IMR-90 (cell line): ENCODE measurements at regions not wholly inside any gene's neighbourhood (a gene's known extent, or its start where the extent isn't known, plus 50 kb on each side); places are given as distances from the start of the nearest gene placed in this dataset.

ENCODE experiments used
- ATAC-seq: fragments of 200-7000 bp; cut with Tn5 transposase; 2 replicates; pipeline ENCODE4 v1.9.1; 2020; ENCODE audit warnings: low read depth, mild to moderate bottlenecking, moderate library complexity
- BruUV-seq: library from RNA; stranded (reverse); fragments of 400-500 nt; replicated peaks from 2 replicates; lab custom pipeline; 2021; lab: Mats Ljungman, UMichigan
- CTCF ChIA-PET: fragments of 300-600 bp; formaldehyde crosslinking; extraction: SDS; loops from one replicate; lab custom pipeline; 2021; ENCODE audit warnings: antibody characterized with exemption; lab: Yijun Ruan, JAX
- POLR2A ChIA-PET: fragments of 300-600 bp; sonication (Branson Sonifier 250); formaldehyde crosslinking; loops from one replicate; lab custom pipeline; 2022; ENCODE audit warnings: antibody characterized with exemption; ENCODE audit not compliant: unreplicated experiment; lab: Charles Lee
- DNase-seq: peaks from one replicate; pipeline ENCODE4 v3.0.0; 2013
- H2AFZ ChIP-seq: replicated peaks from 2 replicates; pipeline ENCODE3; 2013; ENCODE audit warnings: low read length, mild to moderate bottlenecking; ENCODE audit not compliant: poor library complexity
- H2AK5ac ChIP-seq: 2 replicates; pipeline ENCODE4 v1.6.1; 2013; ENCODE audit warnings: low read depth, low read length, inconsistent platforms
- H2AK9ac ChIP-seq: replicated peaks from 2 replicates; pipeline ENCODE3; 2013; ENCODE audit warnings: mild to moderate bottlenecking, low read depth, low read length, moderate library complexity; ENCODE audit not compliant: poor library complexity
- H2BK120ac ChIP-seq: 2 replicates; pipeline ENCODE4 v1.6.1; 2013; ENCODE audit warnings: low read depth, low read length, inconsistent platforms
- H2BK15ac ChIP-seq: 3 replicates; pipeline ENCODE4 v1.6.1; 2013; ENCODE audit warnings: low read depth, low read length, inconsistent platforms
- H2BK20ac ChIP-seq: 2 replicates; pipeline ENCODE4 v1.6.1; 2013; ENCODE audit warnings: low read depth, mild to moderate bottlenecking, inconsistent platforms, low read length, moderate library complexity
- H2BK5ac ChIP-seq: 2 replicates; pipeline ENCODE4 v1.6.1; 2013; ENCODE audit warnings: mild to moderate bottlenecking, low read depth, low read length, inconsistent platforms; ENCODE audit not compliant: poor library complexity, severe bottlenecking
- H3K14ac ChIP-seq: replicated peaks from 2 replicates; pipeline ENCODE4 v1.6.1; 2013; ENCODE audit warnings: low read depth, low read length, inconsistent platforms
- H3K18ac ChIP-seq: 2 replicates; pipeline ENCODE4 v1.6.1; 2013; ENCODE audit warnings: low read depth, low read length, control low read depth
- H3K23ac ChIP-seq: 2 replicates; pipeline ENCODE4 v1.6.1; 2013; ENCODE audit warnings: low read depth, low read length, inconsistent platforms
- H3K27ac ChIP-seq: 2 replicates; pipeline ENCODE4 v1.5.1; 2013; ENCODE audit warnings: mild to moderate bottlenecking, control low read depth, low read length; ENCODE audit not compliant: insufficient read depth
- H3K27me3 ChIP-seq: 2 replicates; pipeline ENCODE4 v1.6.1; 2013; ENCODE audit warnings: low read length; ENCODE audit not compliant: control insufficient read depth, insufficient read depth
- H3K36me3 ChIP-seq: 2 replicates; pipeline ENCODE4 v1.6.1; 2013; ENCODE audit warnings: low read length, mixed read lengths; ENCODE audit not compliant: control insufficient read depth, insufficient read depth
- H3K4ac ChIP-seq: 2 replicates; pipeline ENCODE4 v1.6.1; 2013; ENCODE audit warnings: low read depth, low read length, inconsistent platforms
- H3K4me1 ChIP-seq: 2 replicates; pipeline ENCODE4 v1.6.1; 2013; ENCODE audit warnings: low read length, mixed read lengths; ENCODE audit not compliant: control insufficient read depth, insufficient read depth
- H3K4me2 ChIP-seq: 2 replicates; pipeline ENCODE4 v1.6.1; 2013; ENCODE audit warnings: low read depth, mild to moderate bottlenecking, control low read depth, low read length, moderate library complexity
- H3K4me3 ChIP-seq: 2 replicates; pipeline ENCODE4 v1.5.1; 2013; ENCODE audit warnings: low read depth, mild to moderate bottlenecking, control low read depth, low read length, moderate library complexity; ENCODE audit not compliant: insufficient read depth
- H3K56ac ChIP-seq: 2 replicates; pipeline ENCODE4 v1.6.1; 2013; ENCODE audit warnings: low read length, inconsistent platforms; ENCODE audit not compliant: insufficient read depth; ENCODE audit errors: extremely low read depth
- H3K79me1 ChIP-seq, 2 experiments: 2 replicates each; pipeline ENCODE4 v1.6.1; 2013; ENCODE audit warnings: low read length in 2 of 2, inconsistent platforms in 1 of 2, low read depth in 1 of 2
- H3K9ac ChIP-seq: 2 replicates; pipeline ENCODE4 v1.6.1; 2013; ENCODE audit warnings: low read depth, low read length, control low read depth
- H3K9me1 ChIP-seq: 2 replicates; pipeline ENCODE4 v1.6.1; 2013; ENCODE audit warnings: low read length, inconsistent platforms; ENCODE audit not compliant: insufficient read depth
- H3K9me3 ChIP-seq: 2 replicates; pipeline ENCODE4 v1.6.1; 2013; ENCODE audit warnings: low read length; ENCODE audit not compliant: control insufficient read depth, insufficient read depth
- H4K20me1 ChIP-seq: 2 replicates; pipeline ENCODE4 v1.6.1; 2013; ENCODE audit warnings: low read length, inconsistent platforms; ENCODE audit not compliant: insufficient read depth
- H4K5ac ChIP-seq: 2 replicates; pipeline ENCODE4 v1.6.1; 2013; ENCODE audit warnings: mild to moderate bottlenecking, low read depth, low read length, control low read depth
- H4K8ac ChIP-seq, 2 experiments: 2 replicates each; pipeline ENCODE4 v1.6.1; 2013; ENCODE audit warnings: low read depth in 2 of 2, low read length in 2 of 2, control low read depth in 1 of 2, inconsistent platforms in 1 of 2
- H4K91ac ChIP-seq: 2 replicates; pipeline ENCODE4 v1.6.1; 2013; ENCODE audit warnings: low read depth, low read length, inconsistent platforms; ENCODE audit not compliant: insufficient read depth
- CHD1 ChIP-seq: IDR thresholded peaks from 2 replicates; pipeline ENCODE4 v1.6.1; 2012; ENCODE audit warnings: low read depth, low read length, improper control_type of control experiment
- FOS ChIP-seq: fragments of 150-350 bp; IDR thresholded peaks from 2 replicates; pipeline ENCODE4 v1.6.1; 2016; ENCODE audit warnings: low read depth, low read length
- WGBS, 2 experiments: methylation state at CpG; one replicate each; pipeline versions ENCODE4 v1.1.5 to v1.1.7; 2013; ENCODE audit warnings: missing lambda C conversion rate in 2 of 2; ENCODE audit not compliant: insufficient read length in 1 of 2; ENCODE audit errors: extremely low coverage in 2 of 2; 5-methylcytosine and 5-hydroxymethylcytosine counted together
- dilution Hi-C: fragments of 300-500 bp; cut with HindIII; formaldehyde crosslinking; loops from one replicate; pipeline ENCODE4 v1.14.3; 2018; ENCODE audit warnings: low sequenced_read_pairs; ENCODE audit not compliant: unreplicated experiment
- in situ Hi-C: fragments of 300-500 bp; cut with MboI; formaldehyde crosslinking; loops from 3 replicates; pipeline ENCODE4 v1.14.3; 2019; ENCODE audit warnings: low sequenced_read_pairs, inconsistent platforms, mixed read lengths
- intact Hi-C: fragments of 100-400 bp; cut with micrococcal nuclease; formaldehyde crosslinking; loops from 2 replicates; pipeline ENCODE4 v1.10.0; 2022

- dilution Hi-C loops = no loop called here
- BruUV-seq = no TSS peak
Observed at GRCh38 chr6:82767447-82767846, 298.2 kb downstream of the UBE3D start.

More at GRCh38 chr6:82767447-82767846, 298.2 kb downstream of the UBE3D start:
- Histone ChIP-seq H3K9me3 (no peaks in the 10 kb centered on the region), H3K4me1 (no peaks in the 10 kb centered on the region), H3K36me3 (no peaks in the 10 kb centered on the region), H3K79me1 (no peaks in the 10 kb centered on the region), H3K4me3 (no peak overlapping the region), H3K27ac (no peak overlapping the region), H2BK120ac (no peak overlapping the region), H2BK20ac (no peak overlapping the region), H3K27me3 (no peaks in the 10 kb centered on the region; the same call in 1 of the 2 replicates), H3K9me1 (no peaks in the 10 kb centered on the region), H3K9ac (no peak overlapping the region), H3K4ac (no peak overlapping the region), H3K18ac (no peak overlapping the region), H2AK5ac (no peak overlapping the region), H4K20me1 (no peaks in the 10 kb centered on the region), H2BK15ac (no peak overlapping the region), H4K91ac (no peak overlapping the region), H3K14ac (no peak overlapping the region), H2BK5ac (no peak overlapping the region), H3K56ac (no peak overlapping the region), H3K23ac (no peak overlapping the region), H3K4me2 (no peak overlapping the region), H2AK9ac (no peak overlapping the region), H2AFZ (no peak overlapping the region), H4K8ac (no peak overlapping the region), H4K5ac (no peak overlapping the region)
- intact Hi-C loops = no loop called here
- TF ChIP-seq FOS = no peak
- TF ChIP-seq CHD1 = no peak
- CTCF ChIA-PET = no interaction called here
- in situ Hi-C loops = no loop called here
- no peak for ATAC-seq
- POLR2A ChIA-PET = no interaction called here
- WGBS, 2 experiments = no CpG with 5 or more reads among the region's 4 CpGs
- DNase-seq = no peak
